Panc1 (cell line): ENCODE measurements at regions not wholly inside any gene's neighbourhood (a gene's known extent, or its start where the extent isn't known, plus 50 kb on each side); places are given as distances from the start of the nearest gene placed in this dataset.

ENCODE experiments used
- POLR2AphosphoS5 ChIP-seq: IDR thresholded peaks from 2 replicates; pipeline ENCODE4 v1.6.1; 2012; ENCODE audit warnings: mild to moderate bottlenecking, low read depth, low read length, moderate library complexity
- SIN3A ChIP-seq: IDR thresholded peaks from 2 replicates; pipeline ENCODE4 v1.6.1; 2012; ENCODE audit warnings: low read depth, mild to moderate bottlenecking, low read length, moderate library complexity, borderline replicate concordance; ENCODE audit not compliant: insufficient read depth
- TF ChIP-seq, protein P1 (sequence below): fragments of 450-650 bp; IDR thresholded peaks from 2 replicates; pipeline ENCODE4 v1.5.1; 2017; ENCODE audit warnings: mild to moderate bottlenecking

DNA sequence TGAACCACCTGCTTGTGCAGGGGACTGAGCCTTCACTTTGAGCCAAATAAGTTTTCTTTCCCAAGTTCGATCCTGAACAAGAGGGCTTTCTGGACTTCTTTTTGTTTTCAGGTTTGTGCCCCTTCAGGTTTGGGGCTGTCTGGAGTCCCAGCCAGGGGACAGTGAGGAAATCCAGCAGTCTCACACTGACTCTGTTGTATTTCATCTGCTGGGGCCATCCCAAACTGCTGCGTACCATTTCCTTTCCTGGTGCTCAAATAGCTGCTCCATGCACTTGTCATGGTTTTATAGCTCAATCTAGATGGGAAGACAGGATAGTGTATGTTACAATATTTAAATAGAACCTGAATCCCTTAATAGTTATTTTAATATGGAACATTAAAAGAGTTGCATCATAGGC, 66.3 kb upstream of the IGLL5 start:
- TF ChIP-seq POLR2AphosphoS5 (no peak), SIN3A (no peak)
- TF ChIP-seq, protein P1, sequence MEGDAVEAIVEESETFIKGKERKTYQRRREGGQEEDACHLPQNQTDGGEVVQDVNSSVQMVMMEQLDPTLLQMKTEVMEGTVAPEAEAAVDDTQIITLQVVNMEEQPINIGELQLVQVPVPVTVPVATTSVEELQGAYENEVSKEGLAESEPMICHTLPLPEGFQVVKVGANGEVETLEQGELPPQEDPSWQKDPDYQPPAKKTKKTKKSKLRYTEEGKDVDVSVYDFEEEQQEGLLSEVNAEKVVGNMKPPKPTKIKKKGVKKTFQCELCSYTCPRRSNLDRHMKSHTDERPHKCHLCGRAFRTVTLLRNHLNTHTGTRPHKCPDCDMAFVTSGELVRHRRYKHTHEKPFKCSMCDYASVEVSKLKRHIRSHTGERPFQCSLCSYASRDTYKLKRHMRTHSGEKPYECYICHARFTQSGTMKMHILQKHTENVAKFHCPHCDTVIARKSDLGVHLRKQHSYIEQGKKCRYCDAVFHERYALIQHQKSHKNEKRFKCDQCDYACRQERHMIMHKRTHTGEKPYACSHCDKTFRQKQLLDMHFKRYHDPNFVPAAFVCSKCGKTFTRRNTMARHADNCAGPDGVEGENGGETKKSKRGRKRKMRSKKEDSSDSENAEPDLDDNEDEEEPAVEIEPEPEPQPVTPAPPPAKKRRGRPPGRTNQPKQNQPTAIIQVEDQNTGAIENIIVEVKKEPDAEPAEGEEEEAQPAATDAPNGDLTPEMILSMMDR = no peak
